SIG-M5 treated with dmso at 0.1 percent for 504 hours (cell line): ENCODE measurements at regions not wholly inside any gene's neighbourhood (a gene's known extent, or its start where the extent isn't known, plus 50 kb on each side); places are given as distances from the start of the nearest gene placed in this dataset.
A peak's percentile ranks its signal among the peaks of the same experiment; 100 is the strongest.
"Not testable (repeated sequence)": the region's sequence is repeated elsewhere in the genome, so short reads cannot be mapped to it uniquely, and the experiment has no call there.

ENCODE experiments used
- DNase-seq: peaks from one replicate; lab custom pipeline; 2025; ENCODE audit not compliant: unreplicated experiment; lab: John Stamatoyannopoulos, UW

- no peak for DNase-seq
Observed at GRCh38 chr11:109926941-109927340, 166.3 kb upstream of the ZC3H12C start.

DNA sequence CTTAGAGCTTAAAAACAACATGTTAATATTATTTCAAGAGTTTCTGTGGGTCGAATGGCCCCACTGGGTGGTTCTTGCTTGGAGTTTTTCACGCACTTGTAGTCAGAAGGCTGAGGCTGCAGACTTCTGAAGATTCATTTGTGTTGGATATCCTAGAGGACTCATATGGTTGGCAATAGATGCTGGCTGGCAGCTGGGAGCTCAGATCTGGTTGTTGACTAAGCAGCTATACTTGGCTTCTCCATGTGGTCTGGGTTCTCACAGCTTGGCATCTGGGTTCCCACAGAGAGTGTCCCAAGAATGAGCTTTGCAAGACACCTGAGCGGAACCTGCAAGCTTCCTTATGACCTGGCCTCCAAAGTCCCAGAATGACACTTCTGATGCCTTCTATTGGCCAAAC, 163.9 kb upstream of the ZC3H12C start:
- DNase-seq: no peak

DNA sequence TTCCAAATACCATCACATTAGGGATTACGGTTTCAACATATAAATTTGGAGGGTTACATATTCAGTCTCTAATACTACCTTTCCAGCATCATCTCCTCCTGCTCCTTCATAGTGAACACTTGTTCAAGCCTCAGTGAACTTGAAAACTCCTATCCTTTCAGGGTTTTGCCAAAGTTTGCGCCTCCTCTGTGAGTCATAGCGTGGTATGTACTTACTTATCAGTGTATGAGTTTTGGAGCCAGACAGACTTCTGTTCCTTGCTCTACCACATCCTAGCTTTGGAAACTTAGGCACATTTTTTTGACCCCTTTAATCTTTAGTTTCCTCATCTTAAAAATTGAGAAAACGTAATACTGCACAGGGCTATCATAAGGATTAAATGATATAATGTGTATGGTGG, 160.1 kb upstream of the ZC3H12C start:
- no peak for DNase-seq

DNA sequence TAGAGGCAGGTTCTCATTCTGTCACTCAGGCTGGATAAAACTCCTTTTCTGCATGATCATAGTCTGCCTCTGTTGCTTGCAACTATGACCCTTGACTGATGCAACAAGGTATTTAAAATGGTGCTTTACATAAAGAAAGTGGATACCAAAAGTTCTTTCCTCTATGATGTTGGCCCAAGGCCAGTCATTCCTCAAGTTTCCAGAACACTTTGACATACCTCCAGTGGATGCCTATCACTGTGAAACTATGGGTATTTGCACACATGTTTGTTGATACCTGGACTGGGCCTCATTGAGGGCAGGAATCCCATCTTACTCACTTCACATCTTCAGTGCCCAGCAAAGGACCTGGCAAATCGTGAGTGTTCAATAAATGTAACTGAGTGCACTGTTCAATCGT, 159.0 kb upstream of the ZC3H12C start:
- no peak for DNase-seq

DNA sequence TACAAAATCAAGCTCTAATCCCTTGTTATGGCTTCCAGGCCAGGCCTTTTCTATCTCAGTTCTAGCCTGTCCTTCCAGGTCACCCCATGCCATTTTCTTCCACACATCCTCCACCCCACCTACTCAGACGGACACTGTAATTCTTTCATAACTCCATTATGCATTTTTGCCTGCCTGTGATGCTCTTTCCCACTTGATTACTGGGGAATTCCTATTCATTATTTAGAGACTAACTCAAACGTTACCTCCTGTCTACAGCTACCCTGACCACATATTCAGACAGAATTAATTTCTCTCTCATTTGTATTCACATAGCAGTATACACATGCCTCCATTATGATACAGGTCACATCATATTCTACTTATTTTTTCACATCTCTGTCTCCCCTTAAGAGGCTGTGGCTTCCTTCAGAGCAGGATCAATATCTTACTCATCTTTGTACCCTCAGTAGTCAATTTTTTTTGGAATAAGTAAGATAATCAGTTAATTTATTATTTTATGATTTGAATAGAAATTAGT, 156.5 kb upstream of the ZC3H12C start:
- no peak for DNase-seq

- no peak for DNase-seq
Observed at GRCh38 chr11:109937968-109938367, 155.2 kb upstream of the ZC3H12C start.

GRCh38 chr11:109939166-109939810, 153.9 kb upstream of the ZC3H12C start:
- DNase-seq: peak; percentile 30

DNA sequence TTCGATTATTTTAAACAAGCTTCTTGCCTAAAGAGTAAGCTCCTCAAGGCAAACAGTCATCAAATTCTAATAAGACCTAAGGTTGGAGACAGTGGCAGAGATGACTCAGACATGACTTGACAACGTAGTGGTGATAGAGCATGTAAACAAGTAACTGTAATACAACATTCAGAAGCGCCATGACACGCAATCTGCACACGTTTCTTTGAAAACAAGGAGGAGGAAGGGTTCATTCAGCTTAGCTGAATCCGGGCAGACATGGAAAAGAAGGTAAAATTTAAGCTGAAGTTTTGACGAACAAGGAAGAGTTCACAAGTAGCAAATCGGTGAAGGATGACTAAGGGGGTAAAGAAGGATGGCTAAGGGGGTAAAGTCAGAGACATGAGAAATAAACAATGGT, 152.4 kb upstream of the ZC3H12C start:
- DNase-seq: no peak

- no peak for DNase-seq
Observed at GRCh38 chr11:109945626-109946321, 147.4 kb upstream of the ZC3H12C start.

GRCh38 chr11:109946322-109946846, 146.8 kb upstream of the ZC3H12C start:
- peak; percentile 93 for DNase-seq

- DNase-seq: no peak
Observed at GRCh38 chr11:109954534-109954933, 138.7 kb upstream of the ZC3H12C start.

DNA sequence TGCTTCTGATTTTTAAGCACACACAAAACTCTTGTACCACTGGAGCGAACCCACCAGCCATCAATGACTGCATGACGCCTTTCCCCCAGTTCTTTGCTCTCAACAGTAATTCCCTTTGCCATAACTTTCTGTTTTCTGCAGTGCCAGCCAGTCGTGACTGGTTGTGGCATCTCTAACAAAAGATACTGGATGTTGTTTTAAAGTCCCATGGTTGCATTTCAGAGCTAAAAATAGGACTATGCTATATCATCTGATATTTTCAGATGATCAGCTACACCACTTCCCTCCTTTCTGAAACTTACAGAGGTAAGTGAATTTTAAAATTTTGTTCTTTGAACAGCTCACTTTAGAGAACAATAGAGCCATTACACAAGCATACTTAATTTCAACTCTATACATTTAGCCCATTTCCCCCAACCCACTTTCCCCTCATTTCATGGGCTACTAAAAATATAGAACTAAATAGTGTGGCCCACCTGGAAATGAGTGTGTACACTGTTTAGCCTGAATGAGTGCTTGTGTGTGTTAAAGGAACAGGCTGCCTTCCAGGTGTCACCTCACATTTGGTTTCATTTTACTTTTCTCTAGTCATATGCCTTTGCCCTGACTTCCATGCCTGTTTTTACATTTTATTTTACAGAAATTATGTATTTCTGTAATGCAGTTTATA, 136.9 kb upstream of the ZC3H12C start:
- DNase-seq: no peak

- no peak for DNase-seq
Observed at GRCh38 chr11:109957000-109957399, 136.2 kb upstream of the ZC3H12C start.

GRCh38 chr11:109957601-109958000, 135.6 kb upstream of the ZC3H12C start:
- DNase-seq: no peak

GRCh38 chr11:109958131-109958820, 134.9 kb upstream of the ZC3H12C start:
- no peak for DNase-seq

- DNase-seq: no peak
Observed at GRCh38 chr11:109958821-109959166, 134.4 kb upstream of the ZC3H12C start.

- no peak for DNase-seq
Observed at GRCh38 chr11:109960831-109961230, 132.4 kb upstream of the ZC3H12C start.

- DNase-seq: no peak
Observed at GRCh38 chr11:109961261-109961660, 131.9 kb upstream of the ZC3H12C start.

GRCh38 chr11:109963101-109963500, 130.1 kb upstream of the ZC3H12C start:
- DNase-seq: no peak

DNA sequence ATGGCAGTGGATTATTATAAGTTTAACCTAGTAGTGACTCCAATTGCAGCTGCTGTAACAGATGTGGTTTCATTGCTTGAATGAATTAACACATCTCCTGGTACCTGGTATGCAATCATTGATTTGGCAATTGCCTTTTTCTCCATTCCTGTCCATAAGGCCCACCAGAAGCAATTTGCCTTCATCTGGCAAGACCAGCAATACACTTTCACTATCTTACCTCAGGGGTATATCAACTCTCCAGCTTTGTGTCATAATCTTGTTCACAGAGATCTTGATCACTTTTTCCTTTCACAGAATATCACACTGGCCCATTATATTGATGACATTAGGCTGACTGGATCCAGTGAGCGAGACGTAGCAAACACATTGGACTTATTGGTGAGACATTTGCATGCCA, 128.7 kb upstream of the ZC3H12C start:
- no peak for DNase-seq

- DNase-seq: not testable (repeated sequence)
Observed at GRCh38 chr11:109965445-109965844, 127.7 kb upstream of the ZC3H12C start.
